ENCODE measurements at regions not wholly inside any gene's neighbourhood (a gene's known extent, or its start where the extent isn't known, plus 50 kb on each side); places are given as distances from the start of the nearest gene placed in this dataset.

- no peak for TF ChIP-seq POLR2A (IDR thresholded peaks at IDR 0.05)
- TF ChIP-seq CTCF (IDR thresholded peaks at IDR 0.05), result no peak
- TF ChIP-seq EP300 (IDR thresholded peaks at IDR 0.05), result no peak
Measured at GRCh38 chr10:109324721-109325120, 598.6 kb downstream of the XPNPEP1 start.

Measured in ovary (tissue), 3 donors.